AG09319 (cell line): ENCODE measurements at regions not wholly inside any gene's neighbourhood (a gene's known extent, or its start where the extent isn't known, plus 50 kb on each side); places are given as distances from the start of the nearest gene placed in this dataset.
A peak's percentile ranks its signal among the peaks of the same experiment; 100 is the strongest.

Experiments
- DNase-seq: peaks from one replicate; pipeline ENCODE4 v3.0.0-alpha.2; 2010; ENCODE audit warnings: low read depth; ENCODE audit errors: extremely low read depth
- TF ChIP-seq, protein P1 (sequence below): IDR thresholded peaks from 2 replicates; pipeline ENCODE4 v1.5.1; 2011; ENCODE audit warnings: low read depth, mild to moderate bottlenecking, inconsistent platforms, low read length, moderate library complexity

DNA sequence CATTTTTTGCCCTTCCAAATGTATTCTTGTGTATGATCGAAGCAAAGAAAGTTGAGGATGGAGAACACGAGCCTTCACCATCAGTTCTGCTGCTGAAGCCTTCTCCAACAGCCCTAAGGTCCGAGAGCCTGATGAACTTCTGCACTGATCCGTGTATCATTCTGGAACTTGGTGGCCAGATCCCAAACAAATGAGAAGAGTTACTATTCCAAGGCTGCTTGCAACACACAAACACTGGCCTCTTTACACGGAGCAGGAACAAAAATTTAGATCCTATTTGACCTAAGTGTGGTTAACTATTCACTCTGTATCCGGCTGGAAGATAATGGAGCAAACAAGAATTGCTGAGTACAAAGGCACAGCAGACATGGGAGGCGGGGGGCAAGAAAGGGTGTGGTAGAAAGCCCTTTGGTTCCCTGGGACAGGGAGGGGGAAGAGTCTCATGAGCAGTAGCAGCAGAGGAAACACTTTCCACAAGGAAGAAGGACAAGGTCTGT lies 282.9 kb downstream of the SOX9 start:
- DNase-seq: no peak
- TF ChIP-seq, protein P1, sequence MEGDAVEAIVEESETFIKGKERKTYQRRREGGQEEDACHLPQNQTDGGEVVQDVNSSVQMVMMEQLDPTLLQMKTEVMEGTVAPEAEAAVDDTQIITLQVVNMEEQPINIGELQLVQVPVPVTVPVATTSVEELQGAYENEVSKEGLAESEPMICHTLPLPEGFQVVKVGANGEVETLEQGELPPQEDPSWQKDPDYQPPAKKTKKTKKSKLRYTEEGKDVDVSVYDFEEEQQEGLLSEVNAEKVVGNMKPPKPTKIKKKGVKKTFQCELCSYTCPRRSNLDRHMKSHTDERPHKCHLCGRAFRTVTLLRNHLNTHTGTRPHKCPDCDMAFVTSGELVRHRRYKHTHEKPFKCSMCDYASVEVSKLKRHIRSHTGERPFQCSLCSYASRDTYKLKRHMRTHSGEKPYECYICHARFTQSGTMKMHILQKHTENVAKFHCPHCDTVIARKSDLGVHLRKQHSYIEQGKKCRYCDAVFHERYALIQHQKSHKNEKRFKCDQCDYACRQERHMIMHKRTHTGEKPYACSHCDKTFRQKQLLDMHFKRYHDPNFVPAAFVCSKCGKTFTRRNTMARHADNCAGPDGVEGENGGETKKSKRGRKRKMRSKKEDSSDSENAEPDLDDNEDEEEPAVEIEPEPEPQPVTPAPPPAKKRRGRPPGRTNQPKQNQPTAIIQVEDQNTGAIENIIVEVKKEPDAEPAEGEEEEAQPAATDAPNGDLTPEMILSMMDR: no peak

DNA sequence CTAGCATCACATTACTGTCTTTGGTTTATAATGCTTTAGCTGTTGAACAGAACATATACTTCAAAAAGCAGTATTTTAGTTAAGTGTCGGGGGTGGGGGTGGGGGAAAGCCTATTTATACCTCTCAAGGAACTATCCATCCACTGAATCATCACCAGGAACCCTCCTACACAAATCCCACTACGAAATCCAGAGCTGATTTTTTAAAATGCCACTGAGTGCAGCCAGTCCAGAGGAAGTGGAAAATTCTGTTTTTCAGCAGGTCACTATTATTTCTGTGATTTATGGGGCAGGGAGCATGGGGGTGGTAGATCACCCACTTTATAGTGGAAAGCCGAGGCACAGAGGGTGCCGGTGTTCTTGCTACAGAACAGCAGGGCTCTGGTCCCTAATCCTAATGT lies 284.1 kb downstream of the SOX9 start:
- no peak for DNase-seq
- TF ChIP-seq, protein P1: no peak

DNA sequence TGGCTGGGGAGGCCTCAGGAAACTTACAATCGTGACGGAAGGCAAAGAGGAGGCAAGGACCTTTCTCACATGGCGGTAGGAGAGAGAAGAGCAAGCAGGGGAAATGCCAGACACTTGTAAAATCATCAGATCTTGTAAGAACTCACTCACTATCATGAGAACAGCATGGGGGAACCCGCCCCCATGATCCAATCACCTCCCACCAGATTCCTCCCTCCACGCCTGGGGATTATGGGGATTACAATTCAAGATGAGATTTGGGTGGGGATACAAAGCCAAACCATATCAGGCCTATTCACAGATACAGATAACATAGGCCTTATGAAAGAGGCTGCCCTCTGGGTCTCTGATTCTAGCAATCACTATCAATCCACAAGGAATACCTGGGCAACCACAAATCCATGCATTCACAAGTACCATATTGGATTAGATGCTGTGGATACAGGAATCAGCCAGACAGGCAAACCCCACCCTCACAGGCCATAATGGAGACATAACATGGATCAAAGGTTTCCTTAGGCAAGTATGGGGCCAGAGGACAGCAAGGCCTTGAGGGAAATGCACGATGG lies 284.9 kb downstream of the SOX9 start:
- TF ChIP-seq, protein P1: no peak
- no peak for DNase-seq

DNA sequence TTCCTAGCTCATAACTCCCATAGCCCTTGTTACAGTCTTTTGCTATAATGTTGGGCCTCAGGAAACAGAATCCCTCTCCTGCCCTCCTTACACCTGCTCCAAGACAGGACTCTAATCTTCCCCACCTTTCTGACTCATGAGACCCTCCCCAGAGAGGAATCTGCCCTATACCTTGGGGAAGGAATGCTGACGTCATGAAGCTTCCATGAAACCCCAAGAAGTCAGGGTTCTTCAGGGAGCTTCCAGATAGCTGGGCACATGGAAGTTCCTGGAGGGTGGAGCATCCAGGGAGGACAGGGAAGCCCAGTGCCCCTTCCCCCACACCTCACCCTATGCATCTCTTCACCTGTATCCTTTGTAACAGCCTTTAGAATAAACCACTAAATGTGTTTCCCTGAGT lies 285.7 kb downstream of the SOX9 start:
- TF ChIP-seq, protein P1: no peak
- DNase-seq: no peak

DNA sequence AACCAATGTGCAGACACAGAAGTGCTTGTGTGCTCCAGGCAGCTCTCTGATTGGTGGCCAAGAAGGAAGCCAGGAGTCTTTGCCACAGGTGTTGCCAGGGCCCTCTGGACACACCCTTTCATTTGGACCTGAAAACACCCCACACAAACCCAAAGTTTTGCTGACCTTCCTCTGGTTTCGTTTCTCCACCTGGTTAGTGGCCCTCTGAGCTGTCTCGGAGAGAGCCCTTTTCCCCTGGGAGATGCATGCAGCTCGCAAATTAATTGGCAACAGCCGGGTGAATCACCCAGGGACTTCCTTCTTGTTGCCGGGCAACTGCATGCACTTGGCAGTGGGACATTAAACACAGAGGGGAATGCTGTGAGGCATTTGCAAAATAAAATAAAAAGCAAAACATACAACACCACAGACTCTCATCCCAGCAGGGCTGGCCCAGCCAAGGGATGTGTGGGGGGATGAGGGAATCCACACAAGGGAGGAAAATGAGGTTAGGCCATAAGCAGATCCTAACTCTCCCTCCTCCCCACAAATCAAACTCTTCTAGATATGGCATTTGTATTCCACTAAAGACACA lies 286.6 kb downstream of the SOX9 start:
- TF ChIP-seq, protein P1: no peak
- DNase-seq: peak; percentile 92

DNA sequence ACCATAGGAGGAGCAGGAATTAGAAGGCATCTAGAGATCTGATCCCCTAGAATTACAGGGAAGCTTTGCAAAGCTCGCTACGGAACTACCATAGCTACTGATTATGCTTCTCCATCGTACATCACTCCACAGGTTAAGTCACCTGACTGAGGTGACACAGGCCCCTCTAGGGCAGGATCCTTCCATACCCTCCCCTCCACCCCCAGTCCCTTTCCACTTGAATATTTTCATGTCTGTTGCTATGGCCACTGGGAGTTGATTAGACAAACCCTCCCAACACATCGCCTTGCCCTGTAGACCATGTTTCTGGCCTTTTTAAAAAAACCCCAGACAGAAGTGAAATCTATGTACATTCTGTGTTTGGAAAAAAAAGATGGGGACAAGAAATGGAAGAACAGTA lies 287.1 kb downstream of the SOX9 start:
- TF ChIP-seq, protein P1: no peak

DNA sequence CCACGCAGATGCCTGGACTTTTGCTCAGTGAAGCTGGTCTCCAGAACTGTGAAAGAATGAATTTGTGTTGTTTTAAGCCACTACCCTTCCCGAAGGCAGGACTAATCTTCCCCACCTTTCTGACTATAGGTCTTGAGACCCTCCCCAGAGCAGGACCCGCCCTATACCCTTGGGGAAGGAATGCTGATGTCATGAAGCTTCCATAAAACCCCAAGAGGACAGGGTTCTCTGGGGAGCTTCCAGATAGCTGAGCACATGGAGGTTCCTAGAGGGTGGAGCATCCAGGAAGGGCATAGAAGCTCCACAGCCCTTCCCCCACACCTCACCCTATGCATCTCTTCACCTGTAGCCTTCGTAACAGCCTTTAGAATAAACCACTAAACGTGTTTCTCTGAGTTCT lies 287.8 kb downstream of the SOX9 start:
- TF ChIP-seq, protein P1: no peak
- no peak for DNase-seq

More for the DNA sequence above, 287.1 kb downstream of the SOX9 start:
- no peak for DNase-seq
